ENCODE measurements at regions not wholly inside any gene's neighbourhood (a gene's known extent, or its start where the extent isn't known, plus 50 kb on each side); places are given as distances from the start of the nearest gene placed in this dataset.

DNA sequence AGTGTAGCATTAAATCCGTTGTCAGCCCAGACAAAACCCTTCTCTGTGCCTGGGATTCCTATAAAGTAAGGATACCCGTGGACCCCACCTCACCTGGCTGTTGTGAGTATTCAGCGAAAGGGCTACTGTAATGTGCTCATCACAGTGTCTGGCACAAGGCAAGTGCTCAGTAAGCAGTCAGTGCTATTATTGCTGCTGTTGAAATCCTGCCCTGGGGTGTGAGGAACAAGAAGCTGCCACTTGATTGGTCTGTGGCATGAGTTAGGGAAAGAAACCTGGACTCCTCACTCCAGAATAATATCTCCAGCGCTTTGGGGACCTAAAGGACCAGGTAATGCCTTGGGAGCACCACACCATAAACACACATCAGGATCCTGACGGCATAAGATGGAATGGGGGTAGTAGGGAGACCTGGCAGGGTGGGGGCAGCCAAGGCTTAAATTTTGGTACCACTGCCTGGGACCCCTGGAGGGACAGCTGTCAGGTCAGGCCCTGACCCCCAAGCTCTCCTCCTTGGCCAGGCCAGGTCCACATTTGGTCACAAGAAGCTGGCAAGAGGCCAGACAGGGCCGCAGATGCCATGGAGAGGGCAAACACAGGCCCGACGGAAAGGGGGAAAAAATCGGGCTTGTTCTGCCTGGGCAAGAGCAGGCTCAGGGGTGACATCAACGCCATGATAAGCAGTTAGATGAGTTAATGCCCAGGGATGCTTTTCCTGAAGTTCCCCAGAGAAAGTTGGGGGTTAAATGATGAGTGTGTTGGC lies 66.5 kb downstream of the MRPL14 start:
- TF ChIP-seq CTCF (IDR thresholded peaks at IDR 0.05; ENCODE audit: control extremely low read depth, extremely low read depth), result no peak
- no peaks in the 10 kb centered on the region for H3K9me3 ChIP-seq (ENCODE audit: control insufficient read depth in 4 of 4, insufficient read depth in 3 of 4, low read length in 3 of 4)
- no peak overlapping the region for H3K27ac ChIP-seq (ENCODE audit: low read depth in 1 of 2, low read length in 1 of 2)
- H3K36me3 ChIP-seq (ENCODE audit: control insufficient read depth in 4 of 4, insufficient read depth in 4 of 4, low read length in 4 of 4), result no peaks in the 10 kb centered on the region
- no peak overlapping the region for H3K4me3 ChIP-seq
- H3K4me1 ChIP-seq (ENCODE audit: control insufficient read depth in 5 of 5, insufficient read depth in 5 of 5, low read length in 5 of 5), result peaks cover 8 to 43% (median 10%) of the 10 kb centered on the region in 5 donors
- no peak for ATAC-seq (ENCODE audit: insufficient read depth, low FRiP score)
- no peaks in the 10 kb centered on the region for H3K27me3 ChIP-seq (ENCODE audit: control insufficient read depth in 3 of 3, insufficient read depth in 3 of 3, low read length in 2 of 3)
- no peak for DNase-seq
- H3K9ac ChIP-seq (ENCODE audit: insufficient read depth in 1 of 2, low read length in 2 of 2), result no peak overlapping the region
- 87 to 92% methylated on average over 10 of the region's 10 CpGs for WGBS, 2 donors

- peak overlapping the region; percentile 51 to 93 for H3K27ac ChIP-seq (ENCODE audit: low read depth in 1 of 2, low read length in 1 of 2)
- no peaks in the 10 kb centered on the region for H3K27me3 ChIP-seq (ENCODE audit: control insufficient read depth in 3 of 3, insufficient read depth in 3 of 3, low read length in 2 of 3)
- no peaks in the 10 kb centered on the region for H3K9me3 ChIP-seq (ENCODE audit: control insufficient read depth in 4 of 4, insufficient read depth in 3 of 4, low read length in 3 of 4)
- peaks cover 9 to 48% (median 10%) of the 10 kb centered on the region in 5 donors for H3K4me1 ChIP-seq (ENCODE audit: control insufficient read depth in 5 of 5, insufficient read depth in 5 of 5, low read length in 5 of 5)
- no peaks in the 10 kb centered on the region for H3K36me3 ChIP-seq (ENCODE audit: control insufficient read depth in 4 of 4, insufficient read depth in 4 of 4, low read length in 4 of 4)
- DNase-seq (peak in 1 of 3 donors; percentile 48), ATAC-seq (ENCODE audit: insufficient read depth, low FRiP score) (no peak)
- H3K4me3 ChIP-seq, result no peak overlapping the region
- H3K9ac ChIP-seq (ENCODE audit: insufficient read depth in 1 of 2, low read length in 2 of 2), result no peak overlapping the region
- TF ChIP-seq CTCF (IDR thresholded peaks at IDR 0.05; ENCODE audit: control extremely low read depth, extremely low read depth), result no peak
- 58 to 69% methylated on average over 7 of the region's 7 CpGs for WGBS, 2 donors
Observed at GRCh38 chr6:44059359-44060346, 67.6 kb downstream of the MRPL14 start.

DNA sequence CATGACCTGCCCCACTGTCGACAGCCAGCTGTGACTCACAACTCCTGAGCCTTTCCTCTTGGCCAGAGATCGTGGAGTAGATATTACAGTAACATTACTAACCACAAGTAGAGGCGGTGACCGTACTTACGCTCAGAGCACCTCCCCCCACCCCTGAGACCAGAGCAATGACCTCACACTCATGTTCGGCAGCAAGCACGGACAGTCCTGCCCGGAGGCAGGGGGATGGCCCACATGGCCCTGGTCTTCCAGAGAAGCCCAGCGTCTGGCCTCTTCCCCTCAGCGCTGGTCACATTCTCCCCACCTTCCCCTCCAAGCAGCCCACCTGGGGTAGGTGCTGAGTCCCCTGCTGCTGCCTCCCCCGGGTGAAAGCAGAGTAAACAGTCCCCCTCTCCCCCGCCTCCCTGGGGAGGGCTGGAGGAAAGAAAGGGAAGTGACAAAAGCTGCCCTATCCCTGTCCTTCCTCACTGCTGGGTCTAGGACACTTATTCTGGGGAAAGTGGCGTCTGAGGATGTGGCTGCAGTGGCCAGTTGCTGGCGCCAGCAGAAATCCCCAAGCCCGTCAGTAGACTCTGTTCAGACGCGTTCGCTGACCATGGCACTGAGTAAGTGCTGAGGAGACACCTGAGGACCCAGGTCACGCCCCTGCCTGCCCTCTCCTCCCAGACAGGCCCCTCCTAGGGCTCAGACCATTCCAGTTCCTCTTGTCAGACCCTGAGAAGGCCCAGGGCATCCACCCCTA lies 68.5 kb downstream of the MRPL14 start:
- no peak for TF ChIP-seq CTCF (IDR thresholded peaks at IDR 0.05; ENCODE audit: control extremely low read depth, extremely low read depth)
- no peak overlapping the region for H3K9ac ChIP-seq (ENCODE audit: insufficient read depth in 1 of 2, low read length in 2 of 2)

More for the DNA sequence above, 68.5 kb downstream of the MRPL14 start:
- Histone ChIP-seq H3K4me3 (no peak overlapping the region), H3K4me1 (ENCODE audit: control insufficient read depth in 5 of 5, insufficient read depth in 5 of 5, low read length in 5 of 5) (peaks cover 10 to 51% (median 14%) of the 10 kb centered on the region in 5 donors), H3K27ac (ENCODE audit: low read depth in 1 of 2, low read length in 1 of 2) (peak overlapping the region; percentile 51 to 93), H3K27me3 (ENCODE audit: control insufficient read depth in 3 of 3, insufficient read depth in 3 of 3, low read length in 2 of 3) (no peaks in the 10 kb centered on the region), H3K36me3 (ENCODE audit: control insufficient read depth in 4 of 4, insufficient read depth in 4 of 4, low read length in 4 of 4) (no peaks in the 10 kb centered on the region), H3K9me3 (ENCODE audit: control insufficient read depth in 4 of 4, insufficient read depth in 3 of 4, low read length in 3 of 4) (no peaks in the 10 kb centered on the region)
- peak; percentile 57 to 72 (median 64) for DNase-seq
- peak; percentile 89 for ATAC-seq (ENCODE audit: insufficient read depth, low FRiP score)
- WGBS, 2 donors, result 23 to 31% methylated on average over 19 of the region's 19 CpGs

Measured in lung (tissue), 11 donors.